Kidney (tissue), 13 donors: ENCODE measurements at regions not wholly inside any gene's neighbourhood (a gene's known extent, or its start where the extent isn't known, plus 50 kb on each side); places are given as distances from the start of the nearest gene placed in this dataset.

Experiments used
- DNase-seq, 5 donors: peaks; one replicate each; pipeline ENCODE4 v3.0.0-alpha.2; 2013 to 2020
- FAIRE-seq: peaks from 2 replicates; lab custom pipeline; 2012; peaks lifted over from hg19 to GRCh38; lab: Jason Lieb, UNC
- H3K27ac ChIP-seq, 2 donors: one replicate each; pipeline ENCODE4 v1.7.0; 2013; ENCODE audit warnings: low read depth in 2 of 2, low read length in 2 of 2, inconsistent platforms in 1 of 2
- H3K27me3 ChIP-seq: one replicate; pipeline ENCODE4 v1.7.1; 2013; ENCODE audit warnings: low read length, inconsistent platforms; ENCODE audit not compliant: control insufficient read depth, insufficient read depth
- H3K36me3 ChIP-seq, 3 donors: one replicate each; pipeline versions ENCODE4 v1.7.0 to v1.7.1; 2013; ENCODE audit warnings: low read length in 3 of 3, control low read depth in 1 of 3, inconsistent platforms in 1 of 3; ENCODE audit not compliant: insufficient read depth in 3 of 3, control insufficient read depth in 2 of 3
- H3K4me1 ChIP-seq, 3 donors: one replicate each; pipeline versions ENCODE4 v1.7.0 to v1.7.1; 2013; ENCODE audit warnings: low read length in 3 of 3, inconsistent platforms in 1 of 3, low read depth in 1 of 3; ENCODE audit not compliant: control insufficient read depth in 2 of 3, insufficient read depth in 2 of 3
- H3K4me3 ChIP-seq, 3 donors: one replicate each; pipeline versions ENCODE4 v1.7.0 to v1.8.1; 2013; ENCODE audit warnings: low read length in 3 of 3, control low read depth in 1 of 3, inconsistent platforms in 1 of 3
- H3K9ac ChIP-seq, 3 donors: one replicate each; pipeline versions ENCODE4 v1.7.0 to v1.7.1; 2013; ENCODE audit warnings: low read length in 3 of 3, control low read depth in 1 of 3, inconsistent platforms in 1 of 3
- H3K9me3 ChIP-seq, 3 donors: one replicate each; pipeline versions ENCODE4 v1.7.0 to v1.7.1; 2013; ENCODE audit warnings: low read length in 3 of 3, control low read depth in 1 of 3, inconsistent platforms in 1 of 3; ENCODE audit not compliant: control insufficient read depth in 2 of 3, insufficient read depth in 1 of 3
- CTCF ChIP-seq: IDR thresholded peaks from 3 replicates; pipeline ENCODE4 v1.5.1; 2012; ENCODE audit warnings: mild to moderate bottlenecking, moderate library complexity, borderline replicate concordance; ENCODE audit not compliant: insufficient read depth; ENCODE audit errors: extremely low read depth
- intact Hi-C: fragments of 100-400 bp; cut with DNase I; formaldehyde crosslinking; loops from one replicate; pipeline ENCODE4 v1.11.1; 2022
- donor health status: control.
- donor health status: control.
- donor health status: control.
- donor health status: control.
- donor health status: control.
- donor health status: DM: yes; HTN: yes; CAD: no.
- donor health status: Normal renal cell carcinoma (clear cell type).

DNA sequence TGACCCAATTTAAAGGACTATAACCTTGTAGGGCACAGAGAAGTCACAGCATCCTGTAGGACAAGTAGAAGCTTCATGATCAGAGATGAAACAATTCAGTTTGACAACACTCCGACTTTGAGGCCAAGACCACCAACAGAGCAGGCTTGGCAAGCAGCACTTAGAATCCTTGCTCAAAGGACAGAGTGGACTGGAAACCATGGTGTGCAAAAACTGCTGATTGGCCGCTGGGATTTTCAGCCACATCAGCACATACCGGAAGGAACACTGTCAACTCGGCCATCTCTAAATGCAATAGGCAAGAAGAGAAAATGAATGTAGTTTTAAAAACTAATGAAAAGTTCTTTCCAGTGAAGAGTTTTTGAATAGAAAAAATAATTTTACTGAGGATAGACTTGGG, 92.0 kb upstream of the PRMT6 start:
- TF ChIP-seq CTCF: no peak
- Histone ChIP-seq H3K27ac (no peak overlapping the region), H3K9me3 (no peaks in the 10 kb centered on the region), H3K4me1 (no peaks in the 10 kb centered on the region), H3K9ac (no peak overlapping the region), H3K36me3 (no peaks in the 10 kb centered on the region), H3K27me3 (no peaks in the 10 kb centered on the region), H3K4me3 (no peak overlapping the region)
- intact Hi-C loops: no loop called here
- FAIRE-seq (no peak), DNase-seq (no peak)

- H3K4me1 ChIP-seq: no peaks in the 10 kb centered on the region
- H3K9ac ChIP-seq: no peak overlapping the region
- FAIRE-seq: no peak
- DNase-seq: no peak
- no peaks in the 10 kb centered on the region for H3K27me3 ChIP-seq
- intact Hi-C loops: no loop called here
- H3K27ac ChIP-seq: no peak overlapping the region
- no peaks in the 10 kb centered on the region for H3K9me3 ChIP-seq
- TF ChIP-seq CTCF: no peak
- no peaks in the 10 kb centered on the region for H3K36me3 ChIP-seq
- H3K4me3 ChIP-seq: no peak overlapping the region
Observed at GRCh38 chr1:106968644-106969043, 87.8 kb upstream of the PRMT6 start.

DNA sequence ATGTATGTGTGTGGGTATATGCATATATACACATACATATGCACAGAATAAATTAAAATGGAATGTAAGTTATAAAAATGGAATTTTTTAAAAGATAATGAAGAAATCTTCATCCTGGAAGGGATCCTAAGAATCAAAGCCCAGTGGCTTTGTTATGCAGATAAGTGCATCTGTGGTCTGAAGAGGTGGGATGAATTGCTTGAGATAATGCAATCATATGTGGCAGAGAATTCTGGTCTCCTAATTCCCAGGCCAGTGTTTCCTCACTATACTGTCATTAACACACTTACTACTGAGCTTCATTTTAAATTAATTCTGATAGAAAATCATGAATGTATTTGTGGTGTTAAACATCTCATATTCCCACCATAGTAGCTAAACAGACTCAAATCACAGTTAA, 86.7 kb upstream of the PRMT6 start:
- Histone ChIP-seq H3K9ac (no peak overlapping the region), H3K27me3 (no peaks in the 10 kb centered on the region), H3K36me3 (no peaks in the 10 kb centered on the region), H3K4me3 (no peak overlapping the region), H3K4me1 (no peaks in the 10 kb centered on the region), H3K27ac (no peak overlapping the region), H3K9me3 (no peaks in the 10 kb centered on the region)
- intact Hi-C loops: no loop called here
- FAIRE-seq (no peak), DNase-seq (no peak)
- no peak for TF ChIP-seq CTCF

DNA sequence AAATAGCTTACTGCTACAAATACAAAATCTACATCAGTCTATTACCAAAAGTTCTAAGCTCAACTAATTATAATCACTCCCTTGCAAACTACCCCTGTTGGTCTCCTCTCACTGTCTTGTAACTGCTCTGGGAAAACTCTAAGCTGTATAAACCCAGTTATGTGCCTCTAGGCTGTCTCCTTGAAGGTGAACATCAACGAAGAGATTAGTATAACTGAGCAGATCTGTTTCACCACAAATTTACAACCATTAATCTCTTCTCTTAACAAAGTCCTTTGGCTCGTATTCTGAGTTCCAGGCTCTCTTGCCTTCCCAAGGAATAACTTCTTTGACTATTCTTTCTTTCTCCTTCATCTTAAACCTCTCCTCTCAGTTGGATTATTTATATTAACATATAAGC, 84.4 kb upstream of the PRMT6 start:
- H3K36me3 ChIP-seq: no peaks in the 10 kb centered on the region
- FAIRE-seq: no peak
- no peak overlapping the region for H3K4me3 ChIP-seq
- DNase-seq: no peak
- no peaks in the 10 kb centered on the region for H3K9me3 ChIP-seq
- no peak for TF ChIP-seq CTCF
- H3K27me3 ChIP-seq: no peaks in the 10 kb centered on the region
- intact Hi-C loops: no loop called here
- no peak overlapping the region for H3K27ac ChIP-seq
- no peak overlapping the region for H3K9ac ChIP-seq
- H3K4me1 ChIP-seq: no peaks in the 10 kb centered on the region
